LNCaP clone FGC (cell line): ENCODE measurements at regions not wholly inside any gene's neighbourhood (a gene's known extent, or its start where the extent isn't known, plus 50 kb on each side); places are given as distances from the start of the nearest gene placed in this dataset.
"Not testable (repeated sequence)": the region's sequence is repeated elsewhere in the genome, so short reads cannot be mapped to it uniquely, and the experiment has no call there.

Experiments used
- DNase-seq: peaks from one replicate; pipeline ENCODE4 v3.0.0-alpha.2; 2011; ENCODE audit warnings: low read depth
- H3K4me3 ChIP-seq: 2 replicates; pipeline ENCODE4 v1.5.1; 2011; ENCODE audit warnings: mild to moderate bottlenecking, low read depth, low read length, control low read depth
- CTCF ChIP-seq: IDR thresholded peaks from 2 replicates; pipeline ENCODE4 v1.5.1; 2012; ENCODE audit warnings: mild to moderate bottlenecking; ENCODE audit not compliant: control insufficient read depth, insufficient read depth; ENCODE audit errors: extremely low read depth

GRCh38 chr4:81732980-81733379 lies 261.3 kb upstream of the RASGEF1B start:
- no peak for DNase-seq
- TF ChIP-seq CTCF: no peak
- H3K4me3 ChIP-seq: no peak overlapping the region

DNA sequence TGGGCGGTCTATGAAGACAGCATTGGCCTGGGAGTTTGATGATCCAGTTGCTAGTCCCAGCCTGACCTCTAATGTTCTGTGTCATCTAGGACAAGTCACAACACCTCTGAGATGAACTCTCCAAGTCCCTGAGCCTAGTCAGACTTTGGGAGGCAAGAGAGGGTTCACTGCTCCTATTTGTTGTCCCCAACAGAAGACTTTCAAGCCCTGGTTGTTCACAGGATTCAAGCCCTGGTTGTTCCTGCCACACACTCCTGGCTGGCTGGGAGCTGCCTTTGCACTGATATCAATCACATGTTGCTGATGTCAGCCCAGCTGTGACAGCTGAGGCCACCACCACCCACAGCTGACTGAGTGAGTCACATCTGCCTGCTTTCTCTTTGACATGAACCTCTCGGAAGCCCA lies 253.2 kb upstream of the RASGEF1B start:
- no peak for TF ChIP-seq CTCF
- no peak for DNase-seq
- no peak overlapping the region for H3K4me3 ChIP-seq

DNA sequence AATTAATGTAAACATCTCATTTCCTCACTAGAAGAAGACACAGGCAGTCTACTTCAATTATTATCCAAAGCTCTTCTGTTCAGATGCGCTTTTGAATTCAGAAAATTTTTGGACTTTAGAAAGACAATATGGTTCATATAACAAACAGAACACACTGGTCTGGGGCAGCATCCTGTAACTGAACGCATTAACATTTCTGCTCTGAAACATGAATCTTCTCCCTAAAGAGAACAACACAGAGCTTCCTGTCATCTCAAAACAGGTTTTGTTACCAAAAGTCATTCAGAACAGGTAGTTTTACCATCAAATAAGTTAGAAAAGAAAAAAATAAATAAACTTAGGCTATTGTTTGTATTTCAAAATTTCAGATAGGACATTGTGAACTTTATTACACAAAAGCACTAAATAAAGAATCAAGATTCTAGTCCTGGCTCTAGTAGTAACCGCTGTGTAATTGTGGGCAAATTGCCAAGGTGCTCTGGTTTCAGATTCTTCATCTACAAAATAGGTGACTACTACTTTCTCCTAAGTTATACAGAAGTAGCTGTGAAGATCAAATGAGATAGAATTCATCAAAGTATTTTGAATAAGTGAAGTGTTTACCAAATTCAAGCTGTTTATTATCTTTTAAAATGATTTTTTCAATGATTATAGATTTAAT lies 252.3 kb upstream of the RASGEF1B start:
- DNase-seq: no peak
- H3K4me3 ChIP-seq: no peak overlapping the region
- no peak for TF ChIP-seq CTCF

DNA sequence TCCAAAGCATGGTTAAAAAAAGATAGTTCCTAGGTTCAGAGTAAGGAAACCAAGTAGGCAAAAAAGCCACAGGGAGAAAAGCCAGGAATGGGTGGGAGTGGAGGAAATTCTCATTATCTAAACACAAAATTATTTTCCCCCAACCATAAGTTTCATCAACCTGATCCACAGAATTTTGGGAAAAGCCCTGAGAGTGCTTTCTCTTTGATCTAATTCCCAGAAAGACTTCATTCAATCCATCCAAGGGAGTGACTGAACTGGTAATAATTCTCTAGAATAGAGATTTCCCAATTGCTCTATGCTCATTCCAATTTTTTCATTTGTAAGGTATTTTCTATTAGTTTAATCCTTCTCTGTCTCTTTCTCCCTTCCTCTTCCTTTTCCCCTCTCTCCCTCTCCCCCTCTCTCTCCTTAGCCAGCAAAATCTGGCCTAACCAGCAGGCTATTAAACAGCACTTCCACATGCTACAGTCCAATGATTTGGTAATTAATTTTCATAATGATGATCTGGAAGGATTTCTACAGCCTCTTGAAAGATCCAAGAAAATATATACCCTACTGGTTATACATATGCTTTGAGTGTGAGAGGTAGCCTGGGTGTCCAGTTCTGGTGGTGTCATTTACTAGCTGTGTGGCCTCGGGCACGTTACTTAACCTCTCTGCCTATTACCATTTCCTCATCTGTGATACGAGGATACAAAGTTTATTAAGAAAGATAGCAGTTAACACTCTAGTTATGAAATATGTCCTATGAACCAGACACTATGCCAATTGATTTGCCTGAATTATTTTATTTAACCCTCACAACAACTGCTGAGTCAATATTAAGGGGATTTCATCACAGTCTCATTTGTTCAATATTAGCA lies 251.5 kb upstream of the RASGEF1B start:
- H3K4me3 ChIP-seq: no peak overlapping the region
- DNase-seq: no peak
- no peak for TF ChIP-seq CTCF

- no peak overlapping the region for H3K4me3 ChIP-seq
- no peak for TF ChIP-seq CTCF
- DNase-seq: no peak
Measured at GRCh38 chr4:81722290-81722851, 250.7 kb upstream of the RASGEF1B start.

- no peak for DNase-seq
- TF ChIP-seq CTCF: no peak
- H3K4me3 ChIP-seq: no peak overlapping the region
Measured at GRCh38 chr4:81715757-81716156, 244.1 kb upstream of the RASGEF1B start.

GRCh38 chr4:81715357-81715756 lies 243.7 kb upstream of the RASGEF1B start:
- not testable (repeated sequence) for H3K4me3 ChIP-seq, DNase-seq
